ENCODE measurements at regions not wholly inside any gene's neighbourhood (a gene's known extent, or its start where the extent isn't known, plus 50 kb on each side); places are given as distances from the start of the nearest gene placed in this dataset.

- H3K4me3 ChIP-seq = no peak overlapping the region
- H3K27me3 ChIP-seq (ENCODE audit: low read depth) = no peaks in the 10 kb centered on the region
- H3K9me3 ChIP-seq = no peaks in the 10 kb centered on the region
- H3K27ac ChIP-seq = no peak overlapping the region
- H3K36me3 ChIP-seq = no peaks in the 10 kb centered on the region
- TF ChIP-seq CTCF (IDR thresholded peaks at IDR 0.05) = no peak
- intact Hi-C loops (cut with DNase I) = no loop called here
- DNase-seq (no peak), ATAC-seq (no peak)
- no peaks in the 10 kb centered on the region for H3K4me1 ChIP-seq
These were observed 55.9 kb upstream of the BTG3 start for GRCh38 chr21:17668479-17669140.

GRCh38 chr21:17667256-17667655 is 54.6 kb upstream of the BTG3 start:
- Histone ChIP-seq H3K27ac (no peak overlapping the region), H3K9me3 (no peaks in the 10 kb centered on the region), H3K4me3 (no peak overlapping the region), H3K4me1 (no peaks in the 10 kb centered on the region), H3K27me3 (ENCODE audit: low read depth) (no peaks in the 10 kb centered on the region), H3K36me3 (no peaks in the 10 kb centered on the region)
- DNase-seq (no peak), ATAC-seq (no peak)
- no peak for TF ChIP-seq CTCF (IDR thresholded peaks at IDR 0.05)
- intact Hi-C loops (cut with DNase I) = no loop called here
